HG02763 (cell line): ENCODE measurements at regions not wholly inside any gene's neighbourhood (a gene's known extent, or its start where the extent isn't known, plus 50 kb on each side); places are given as distances from the start of the nearest gene placed in this dataset.
"Not testable (repeated sequence)": the region's sequence is repeated elsewhere in the genome, so short reads cannot be mapped to it uniquely, and the experiment has no call there.

ENCODE experiments used
- ATAC-seq: cut with Tn5 transposase; IDR thresholded peaks from one replicate; pipeline ENCODE4 v1.9.1; 2021; ENCODE audit warnings: mild to moderate bottlenecking, moderate library complexity; ENCODE audit not compliant: unreplicated experiment

GRCh38 chr2:183782436-183782835 lies 658.2 kb downstream of the NUP35 start:
- ATAC-seq = no peak

- ATAC-seq = not testable (repeated sequence)
Measured at GRCh38 chr2:183788796-183789195, 664.6 kb downstream of the NUP35 start.

GRCh38 chr2:183792165-183792924 lies 668.1 kb downstream of the NUP35 start:
- not testable (repeated sequence) for ATAC-seq

GRCh38 chr2:183798535-183798934 lies 674.3 kb downstream of the NUP35 start:
- ATAC-seq = no peak

GRCh38 chr2:183799761-183800160 lies 675.5 kb downstream of the NUP35 start:
- ATAC-seq = no peak

GRCh38 chr2:183803596-183803995 lies 679.4 kb downstream of the NUP35 start:
- no peak for ATAC-seq

- no peak for ATAC-seq
Measured at GRCh38 chr2:183807870-183808269, 683.6 kb downstream of the NUP35 start.

- ATAC-seq = no peak
Measured at GRCh38 chr2:183809404-183809803, 685.2 kb downstream of the NUP35 start.

GRCh38 chr2:183811281-183811680 lies 687.0 kb downstream of the NUP35 start:
- ATAC-seq = no peak

- ATAC-seq = no peak
Measured at GRCh38 chr2:183812091-183812490, 687.8 kb downstream of the NUP35 start.

- ATAC-seq = no peak
Measured at GRCh38 chr2:183825710-183826109, 701.5 kb downstream of the NUP35 start.

GRCh38 chr2:183829931-183830330 lies 705.7 kb downstream of the NUP35 start:
- ATAC-seq = no peak

- no peak for ATAC-seq
Measured at GRCh38 chr2:183837157-183837556, 712.9 kb downstream of the NUP35 start.

- ATAC-seq = no peak
Measured at GRCh38 chr2:183838295-183838694, 714.1 kb downstream of the NUP35 start.

- no peak for ATAC-seq
Measured at GRCh38 chr2:183840061-183840584, 715.9 kb downstream of the NUP35 start.

GRCh38 chr2:183849826-183850225 lies 725.6 kb downstream of the NUP35 start:
- ATAC-seq = not testable (repeated sequence)

GRCh38 chr2:183859129-183859528 lies 734.9 kb downstream of the NUP35 start:
- ATAC-seq = no peak

- ATAC-seq = no peak
Measured at GRCh38 chr2:183866666-183867065, 731.7 kb upstream of the ZNF804A start.

GRCh38 chr2:183867206-183867605 lies 731.1 kb upstream of the ZNF804A start:
- ATAC-seq = no peak

- ATAC-seq = no peak
Measured at GRCh38 chr2:183868153-183868552, 730.2 kb upstream of the ZNF804A start.

GRCh38 chr2:183868707-183869106 lies 729.6 kb upstream of the ZNF804A start:
- no peak for ATAC-seq

- no peak for ATAC-seq
Measured at GRCh38 chr2:183872131-183872530, 726.2 kb upstream of the ZNF804A start.

GRCh38 chr2:183881978-183882377 lies 716.4 kb upstream of the ZNF804A start:
- ATAC-seq = no peak
